ENCODE measurements at regions not wholly inside any gene's neighbourhood (a gene's known extent, or its start where the extent isn't known, plus 50 kb on each side); places are given as distances from the start of the nearest gene placed in this dataset.

- H3K27ac ChIP-seq (ENCODE audit: low read depth, low read length): no peak overlapping the region
- no peak overlapping the region for H3K9ac ChIP-seq (ENCODE audit: low read depth in 1 of 3, low read length in 3 of 3)
- no peaks in the 10 kb centered on the region for H3K9me3 ChIP-seq (ENCODE audit: control insufficient read depth in 3 of 3, low read length in 3 of 3)
Measured at GRCh38 chr20:10784554-10785183, 110.9 kb upstream of the JAG1 start.

GRCh38 chr20:10786678-10787077 is 112.9 kb upstream of the JAG1 start:
- H3K36me3 ChIP-seq (ENCODE audit: control insufficient read depth in 3 of 3, insufficient read depth in 3 of 3, low read length in 3 of 3): no peaks in the 10 kb centered on the region
- no peak overlapping the region for H3K4me3 ChIP-seq (ENCODE audit: low read length in 3 of 3)
- H3K27ac ChIP-seq (ENCODE audit: low read depth, low read length): no peak overlapping the region
- no peak overlapping the region for H3K9ac ChIP-seq (ENCODE audit: low read depth in 1 of 3, low read length in 3 of 3)
- no peaks in the 10 kb centered on the region for H3K9me3 ChIP-seq (ENCODE audit: control insufficient read depth in 3 of 3, low read length in 3 of 3)
- no peaks in the 10 kb centered on the region for H3K27me3 ChIP-seq (ENCODE audit: control insufficient read depth in 3 of 3, insufficient read depth in 3 of 3, low read length in 3 of 3)
- H3K4me1 ChIP-seq (ENCODE audit: control insufficient read depth in 3 of 3, insufficient read depth in 3 of 3, low read length in 3 of 3): peaks cover 6 to 20% (median 15%) of the 10 kb centered on the region in 3 donors

More at GRCh38 chr20:10784554-10785183, 110.9 kb upstream of the JAG1 start:
- Histone ChIP-seq H3K4me3 (ENCODE audit: low read length in 3 of 3) (no peak overlapping the region), H3K4me1 (ENCODE audit: control insufficient read depth in 3 of 3, insufficient read depth in 3 of 3, low read length in 3 of 3) (peaks cover 6 to 20% (median 15%) of the 10 kb centered on the region in 3 donors), H3K27me3 (ENCODE audit: control insufficient read depth in 3 of 3, insufficient read depth in 3 of 3, low read length in 3 of 3) (no peaks in the 10 kb centered on the region), H3K36me3 (ENCODE audit: control insufficient read depth in 3 of 3, insufficient read depth in 3 of 3, low read length in 3 of 3) (no peaks in the 10 kb centered on the region)

- H3K27me3 ChIP-seq (ENCODE audit: control insufficient read depth in 3 of 3, insufficient read depth in 3 of 3, low read length in 3 of 3): no peaks in the 10 kb centered on the region
- no peak overlapping the region for H3K27ac ChIP-seq (ENCODE audit: low read depth, low read length)
Measured at GRCh38 chr20:10788055-10788454, 114.3 kb upstream of the JAG1 start.

DNA sequence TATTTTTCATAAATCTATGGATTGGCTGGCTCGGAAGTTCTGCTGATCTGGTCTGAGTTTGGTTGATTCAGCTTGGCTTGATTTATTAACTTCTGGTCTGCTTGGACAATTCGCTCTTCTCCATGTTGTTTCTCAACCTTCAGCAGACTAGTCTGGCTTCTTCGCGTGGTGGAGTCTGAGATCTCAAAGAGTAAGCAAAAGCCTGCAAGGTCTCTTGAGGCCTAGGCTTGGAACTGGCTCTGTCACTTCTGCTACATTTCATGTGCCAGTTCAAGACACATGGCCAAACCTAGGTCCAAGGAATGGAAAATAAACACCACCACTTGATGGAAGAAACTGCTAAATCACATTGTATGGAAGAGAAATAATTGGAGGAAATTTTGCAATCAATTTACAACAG is 115.1 kb upstream of the JAG1 start:
- no peak overlapping the region for H3K4me3 ChIP-seq (ENCODE audit: low read length in 3 of 3)
- H3K9me3 ChIP-seq (ENCODE audit: control insufficient read depth in 3 of 3, low read length in 3 of 3): no peaks in the 10 kb centered on the region
- H3K27ac ChIP-seq (ENCODE audit: low read depth, low read length): no peak overlapping the region
- H3K36me3 ChIP-seq (ENCODE audit: control insufficient read depth in 3 of 3, insufficient read depth in 3 of 3, low read length in 3 of 3): no peaks in the 10 kb centered on the region
- H3K27me3 ChIP-seq (ENCODE audit: control insufficient read depth in 3 of 3, insufficient read depth in 3 of 3, low read length in 3 of 3): no peaks in the 10 kb centered on the region
- no peak overlapping the region for H3K9ac ChIP-seq (ENCODE audit: low read depth in 1 of 3, low read length in 3 of 3)
- H3K4me1 ChIP-seq (ENCODE audit: control insufficient read depth in 3 of 3, insufficient read depth in 3 of 3, low read length in 3 of 3): peaks cover 0 to 8% (median 4%) of the 10 kb centered on the region in 3 donors

More at GRCh38 chr20:10788055-10788454, 114.3 kb upstream of the JAG1 start:
- Histone ChIP-seq H3K4me1 (ENCODE audit: control insufficient read depth in 3 of 3, insufficient read depth in 3 of 3, low read length in 3 of 3) (peaks cover 0 to 14% (median 12%) of the 10 kb centered on the region in 3 donors), H3K9me3 (ENCODE audit: control insufficient read depth in 3 of 3, low read length in 3 of 3) (no peaks in the 10 kb centered on the region), H3K4me3 (ENCODE audit: low read length in 3 of 3) (no peak overlapping the region), H3K9ac (ENCODE audit: low read depth in 1 of 3, low read length in 3 of 3) (no peak overlapping the region), H3K36me3 (ENCODE audit: control insufficient read depth in 3 of 3, insufficient read depth in 3 of 3, low read length in 3 of 3) (no peaks in the 10 kb centered on the region)

DNA sequence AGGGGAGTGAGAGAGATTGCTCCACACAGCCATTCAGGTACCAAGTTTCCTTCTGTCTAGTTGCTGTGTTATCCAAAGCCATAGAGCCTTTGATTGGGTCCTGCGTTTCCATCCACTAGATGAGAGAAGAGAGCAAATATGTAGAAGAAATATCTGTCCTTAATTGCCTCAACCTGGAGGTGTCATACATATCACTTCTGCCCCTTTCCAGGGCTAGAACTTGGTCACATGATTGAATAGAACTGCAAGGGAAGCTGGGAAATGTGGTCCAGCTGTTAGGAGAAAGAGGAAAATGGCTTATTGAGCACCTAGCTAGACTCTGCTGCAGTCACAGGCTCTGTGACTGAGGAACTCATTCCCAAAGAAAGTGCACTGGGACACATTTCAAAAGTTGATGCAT is 115.6 kb upstream of the JAG1 start:
- peaks cover 0 to 2% (median 0%) of the 10 kb centered on the region in 3 donors for H3K4me1 ChIP-seq (ENCODE audit: control insufficient read depth in 3 of 3, insufficient read depth in 3 of 3, low read length in 3 of 3)
- H3K4me3 ChIP-seq (ENCODE audit: low read length in 3 of 3): no peak overlapping the region
- no peaks in the 10 kb centered on the region for H3K36me3 ChIP-seq (ENCODE audit: control insufficient read depth in 3 of 3, insufficient read depth in 3 of 3, low read length in 3 of 3)

DNA sequence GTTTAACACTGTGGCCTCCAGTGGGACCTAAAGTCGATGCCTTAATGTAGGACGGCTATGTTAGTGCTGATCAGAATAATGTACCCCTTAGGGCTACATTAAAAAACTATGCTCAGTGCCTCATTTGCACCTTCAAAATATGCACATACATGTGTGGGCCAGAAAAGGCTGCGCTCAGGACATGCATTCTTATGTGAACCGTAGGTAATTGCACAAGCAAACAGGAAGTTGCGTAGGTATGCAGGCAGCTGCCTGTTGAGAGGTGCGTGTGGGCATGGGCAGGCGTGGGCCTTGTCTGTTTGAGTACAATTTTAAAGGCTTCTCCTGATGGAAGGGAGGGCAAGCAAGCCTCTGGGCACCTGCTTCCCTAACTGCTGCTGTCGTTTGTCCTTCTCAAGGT is 116.2 kb upstream of the JAG1 start:
- Histone ChIP-seq H3K9ac (ENCODE audit: low read depth in 1 of 3, low read length in 3 of 3) (no peak overlapping the region), H3K9me3 (ENCODE audit: control insufficient read depth in 3 of 3, low read length in 3 of 3) (no peaks in the 10 kb centered on the region), H3K4me1 (ENCODE audit: control insufficient read depth in 3 of 3, insufficient read depth in 3 of 3, low read length in 3 of 3) (no peaks in the 10 kb centered on the region), H3K36me3 (ENCODE audit: control insufficient read depth in 3 of 3, insufficient read depth in 3 of 3, low read length in 3 of 3) (no peaks in the 10 kb centered on the region), H3K4me3 (ENCODE audit: low read length in 3 of 3) (no peak overlapping the region), H3K27ac (ENCODE audit: low read depth, low read length) (no peak overlapping the region), H3K27me3 (ENCODE audit: control insufficient read depth in 3 of 3, insufficient read depth in 3 of 3, low read length in 3 of 3) (no peaks in the 10 kb centered on the region)

More for the DNA sequence above, 115.6 kb upstream of the JAG1 start:
- no peaks in the 10 kb centered on the region for H3K9me3 ChIP-seq (ENCODE audit: control insufficient read depth in 3 of 3, low read length in 3 of 3)
- H3K9ac ChIP-seq (ENCODE audit: low read depth in 1 of 3, low read length in 3 of 3): no peak overlapping the region
- no peaks in the 10 kb centered on the region for H3K27me3 ChIP-seq (ENCODE audit: control insufficient read depth in 3 of 3, insufficient read depth in 3 of 3, low read length in 3 of 3)
- no peak overlapping the region for H3K27ac ChIP-seq (ENCODE audit: low read depth, low read length)

DNA sequence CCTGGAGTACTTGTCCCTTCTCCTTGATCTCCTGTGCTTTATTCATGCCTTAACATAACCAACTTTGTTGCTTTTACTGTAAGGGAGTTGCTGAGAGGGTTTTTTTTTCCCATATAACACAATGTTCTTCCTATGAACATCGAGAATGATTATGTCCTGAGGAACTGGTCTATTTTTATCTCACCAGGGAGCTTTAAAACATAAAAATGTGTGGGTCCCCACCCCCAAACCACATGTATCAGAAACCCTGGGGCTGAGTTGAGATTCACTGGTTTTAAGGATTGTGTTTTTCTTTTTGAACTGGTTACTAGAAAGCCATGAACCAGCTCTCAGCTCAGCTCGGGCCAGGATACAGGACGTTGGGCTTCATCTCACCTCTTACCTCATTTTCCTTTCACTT is 118.5 kb upstream of the JAG1 start:
- H3K9ac ChIP-seq (ENCODE audit: low read depth in 1 of 3, low read length in 3 of 3): no peak overlapping the region
- H3K9me3 ChIP-seq (ENCODE audit: control insufficient read depth in 3 of 3, low read length in 3 of 3): no peaks in the 10 kb centered on the region
- no peaks in the 10 kb centered on the region for H3K36me3 ChIP-seq (ENCODE audit: control insufficient read depth in 3 of 3, insufficient read depth in 3 of 3, low read length in 3 of 3)
- no peak overlapping the region for H3K27ac ChIP-seq (ENCODE audit: low read depth, low read length)
- H3K4me1 ChIP-seq (ENCODE audit: control insufficient read depth in 3 of 3, insufficient read depth in 3 of 3, low read length in 3 of 3): no peaks in the 10 kb centered on the region
- no peak overlapping the region for H3K4me3 ChIP-seq (ENCODE audit: low read length in 3 of 3)
- H3K27me3 ChIP-seq (ENCODE audit: control insufficient read depth in 3 of 3, insufficient read depth in 3 of 3, low read length in 3 of 3): no peaks in the 10 kb centered on the region

- H3K9ac ChIP-seq (ENCODE audit: low read depth in 1 of 3, low read length in 3 of 3): no peak overlapping the region
- H3K4me1 ChIP-seq (ENCODE audit: control insufficient read depth in 3 of 3, insufficient read depth in 3 of 3, low read length in 3 of 3): no peaks in the 10 kb centered on the region
- no peaks in the 10 kb centered on the region for H3K27me3 ChIP-seq (ENCODE audit: control insufficient read depth in 3 of 3, insufficient read depth in 3 of 3, low read length in 3 of 3)
- H3K9me3 ChIP-seq (ENCODE audit: control insufficient read depth in 3 of 3, low read length in 3 of 3): no peaks in the 10 kb centered on the region
- no peak overlapping the region for H3K27ac ChIP-seq (ENCODE audit: low read depth, low read length)
- H3K4me3 ChIP-seq (ENCODE audit: low read length in 3 of 3): no peak overlapping the region
- H3K36me3 ChIP-seq (ENCODE audit: control insufficient read depth in 3 of 3, insufficient read depth in 3 of 3, low read length in 3 of 3): no peaks in the 10 kb centered on the region
Measured at GRCh38 chr20:10793766-10794165, 120.0 kb upstream of the JAG1 start.

DNA sequence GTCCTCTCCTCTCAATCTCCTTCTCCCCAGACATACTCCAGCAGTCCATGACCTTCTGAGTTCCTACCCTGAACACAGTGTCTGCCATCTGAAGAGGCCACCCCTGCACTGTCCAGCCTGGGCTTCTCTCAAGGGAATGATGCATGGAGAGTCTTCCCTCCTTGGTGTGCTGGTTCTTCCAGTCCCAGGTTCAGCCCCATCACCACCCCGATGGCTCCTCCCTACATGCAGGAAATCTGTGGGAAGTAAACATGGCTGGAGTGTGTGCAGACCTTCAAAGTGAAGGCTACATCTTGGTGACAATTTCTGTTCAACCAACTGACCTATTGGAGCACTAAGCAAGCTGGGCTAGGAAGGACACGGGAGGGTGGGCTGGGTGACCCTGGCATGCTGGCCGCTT is 121.0 kb upstream of the JAG1 start:
- no peaks in the 10 kb centered on the region for H3K9me3 ChIP-seq (ENCODE audit: control insufficient read depth in 3 of 3, low read length in 3 of 3)
- H3K27me3 ChIP-seq (ENCODE audit: control insufficient read depth in 3 of 3, insufficient read depth in 3 of 3, low read length in 3 of 3): no peaks in the 10 kb centered on the region
- H3K9ac ChIP-seq (ENCODE audit: low read depth in 1 of 3, low read length in 3 of 3): no peak overlapping the region
- no peak overlapping the region for H3K27ac ChIP-seq (ENCODE audit: low read depth, low read length)
- no peak overlapping the region for H3K4me3 ChIP-seq (ENCODE audit: low read length in 3 of 3)
- H3K4me1 ChIP-seq (ENCODE audit: control insufficient read depth in 3 of 3, insufficient read depth in 3 of 3, low read length in 3 of 3): no peaks in the 10 kb centered on the region
- H3K36me3 ChIP-seq (ENCODE audit: control insufficient read depth in 3 of 3, insufficient read depth in 3 of 3, low read length in 3 of 3): no peaks in the 10 kb centered on the region

GRCh38 chr20:10795286-10796026 is 121.7 kb upstream of the JAG1 start:
- Histone ChIP-seq H3K27ac (ENCODE audit: low read depth, low read length) (no peak overlapping the region), H3K4me1 (ENCODE audit: control insufficient read depth in 3 of 3, insufficient read depth in 3 of 3, low read length in 3 of 3) (no peaks in the 10 kb centered on the region), H3K27me3 (ENCODE audit: control insufficient read depth in 3 of 3, insufficient read depth in 3 of 3, low read length in 3 of 3) (no peaks in the 10 kb centered on the region), H3K36me3 (ENCODE audit: control insufficient read depth in 3 of 3, insufficient read depth in 3 of 3, low read length in 3 of 3) (no peaks in the 10 kb centered on the region), H3K9me3 (ENCODE audit: control insufficient read depth in 3 of 3, low read length in 3 of 3) (no peaks in the 10 kb centered on the region), H3K4me3 (ENCODE audit: low read length in 3 of 3) (no peak overlapping the region), H3K9ac (ENCODE audit: low read depth in 1 of 3, low read length in 3 of 3) (no peak overlapping the region)

All from skeletal muscle tissue (tissue), 3 donors.